Keratinocyte (primary cell): ENCODE measurements at regions not wholly inside any gene's neighbourhood (a gene's known extent, or its start where the extent isn't known, plus 50 kb on each side); places are given as distances from the start of the nearest gene placed in this dataset.

Source experiments
- CTCF ChIP-seq, 3 experiments: IDR thresholded peaks in 1 of 3; conservative IDR thresholded peaks in 1 of 3; optimal IDR thresholded peaks in 1 of 3; 2 replicates in 2 of 3; 3 replicates in 1 of 3; pipeline versions ENCODE3 to v1.5.1; 2011; ENCODE audit warnings: low read length in 3 of 3, mild to moderate bottlenecking in 3 of 3, moderate library complexity in 2 of 3, control low read depth in 1 of 3, inconsistent platforms in 1 of 3; ENCODE audit not compliant: insufficient read depth in 2 of 3; ENCODE audit errors: extremely low read depth in 1 of 3
- EZH2 ChIP-seq: IDR thresholded peaks from one replicate; pipeline ENCODE4 v1.6.1; 2012; ENCODE audit warnings: inconsistent platforms, mild to moderate bottlenecking, low read length, moderate library complexity

GRCh38 chr12:127192391-127192790 lies 1074.6 kb upstream of the TMEM132C start:
- TF ChIP-seq EZH2 (no peak), CTCF (optimal IDR thresholded peaks at IDR 0.05 in 1 of 3, IDR thresholded peaks at IDR 0.05 in 1 of 3, conservative IDR thresholded peaks at IDR 0.05 in 1 of 3; ENCODE audit: extremely low read depth in 1 of 3, insufficient read depth in 2 of 3, low read length in 3 of 3) (no peak)
